Cardiac fibroblast (primary cell): ENCODE measurements at regions not wholly inside any gene's neighbourhood (a gene's known extent, or its start where the extent isn't known, plus 50 kb on each side); places are given as distances from the start of the nearest gene placed in this dataset.

Source experiments
- DNase-seq, 2 donors: peaks; one replicate each; pipeline versions ENCODE4 v3.0.0 to v3.0.0-alpha.2; 2010; ENCODE audit warnings: low read depth in 2 of 2
- H3K4me3 ChIP-seq, 2 donors: replicated peaks in 1 of 2; 1 replicate in 1 of 2; 2 replicates in 1 of 2; pipeline ENCODE4 v1.5.1; 2011; ENCODE audit warnings: low read depth in 2 of 2, low read length in 2 of 2, mild to moderate bottlenecking in 2 of 2, moderate library complexity in 1 of 2
- CTCF ChIP-seq: IDR thresholded peaks from one replicate; pipeline ENCODE4 v1.5.1; 2011; ENCODE audit warnings: low read depth, mild to moderate bottlenecking, low read length, inconsistent platforms

- no peak for TF ChIP-seq CTCF
- no peak for DNase-seq
- no peak overlapping the region for H3K4me3 ChIP-seq
Measured at GRCh38 chr1:173107696-173108095, 57.0 kb upstream of the TNFSF18 start.

- H3K4me3 ChIP-seq: no peak overlapping the region
- no peak for DNase-seq
- TF ChIP-seq CTCF: no peak
Measured at GRCh38 chr1:173103006-173103405, 52.3 kb upstream of the TNFSF18 start.

GRCh38 chr1:173101589-173101988, 50.8 kb upstream of the TNFSF18 start:
- DNase-seq: no peak
- H3K4me3 ChIP-seq: no peak overlapping the region
- TF ChIP-seq CTCF: no peak

DNA sequence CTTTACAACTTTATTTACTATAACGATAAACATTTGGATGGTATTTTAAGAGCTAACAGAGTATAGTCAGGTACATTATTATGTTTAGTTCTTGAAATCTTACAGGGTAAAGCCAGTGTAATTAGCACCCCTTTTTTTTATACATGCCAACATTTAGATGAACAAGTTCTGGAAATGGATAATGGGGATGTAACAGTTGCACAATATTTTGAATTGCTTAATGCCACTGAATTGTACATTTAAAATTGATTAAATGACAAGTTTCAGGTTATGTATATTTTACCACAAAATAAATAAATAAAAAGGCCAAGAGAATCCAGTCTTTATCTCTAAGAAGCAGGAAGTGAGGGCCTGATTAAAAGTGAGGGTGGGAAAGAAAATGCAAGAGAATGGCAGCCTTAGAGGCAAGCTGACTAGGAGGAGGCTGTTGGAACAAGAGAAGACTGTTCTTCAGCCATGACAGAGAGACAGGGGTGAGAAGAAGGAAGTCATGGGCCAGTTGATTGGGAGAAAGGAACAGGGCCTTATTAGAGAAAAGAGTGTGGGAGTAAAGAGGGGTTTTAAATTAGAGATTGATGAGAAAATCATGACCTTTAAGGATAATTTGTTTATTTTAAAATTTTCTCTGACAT, 49.9 kb upstream of the TNFSF18 start:
- TF ChIP-seq CTCF: no peak
- H3K4me3 ChIP-seq: no peak overlapping the region
- DNase-seq: no peak
